ENCODE measurements at regions not wholly inside any gene's neighbourhood (a gene's known extent, or its start where the extent isn't known, plus 50 kb on each side); places are given as distances from the start of the nearest gene placed in this dataset.

GRCh38 chr7:121450631-121451198 is 54.6 kb upstream of the FAM3C start:
- TF ChIP-seq MYC (IDR thresholded peaks at IDR 0.05; ENCODE audit: low read depth, low read length) = no peak
- TF ChIP-seq CTCF (IDR thresholded peaks at IDR 0.05; ENCODE audit: extremely low read depth in 1 of 2, insufficient read depth in 1 of 2, low read depth in 1 of 2, low read length in 2 of 2) = no peak
- no peak for TF ChIP-seq POLR2A (IDR thresholded peaks at IDR 0.05; ENCODE audit: low read depth, low read length)
